ENCODE measurements at regions not wholly inside any gene's neighbourhood (a gene's known extent, or its start where the extent isn't known, plus 50 kb on each side); places are given as distances from the start of the nearest gene placed in this dataset.

DNA sequence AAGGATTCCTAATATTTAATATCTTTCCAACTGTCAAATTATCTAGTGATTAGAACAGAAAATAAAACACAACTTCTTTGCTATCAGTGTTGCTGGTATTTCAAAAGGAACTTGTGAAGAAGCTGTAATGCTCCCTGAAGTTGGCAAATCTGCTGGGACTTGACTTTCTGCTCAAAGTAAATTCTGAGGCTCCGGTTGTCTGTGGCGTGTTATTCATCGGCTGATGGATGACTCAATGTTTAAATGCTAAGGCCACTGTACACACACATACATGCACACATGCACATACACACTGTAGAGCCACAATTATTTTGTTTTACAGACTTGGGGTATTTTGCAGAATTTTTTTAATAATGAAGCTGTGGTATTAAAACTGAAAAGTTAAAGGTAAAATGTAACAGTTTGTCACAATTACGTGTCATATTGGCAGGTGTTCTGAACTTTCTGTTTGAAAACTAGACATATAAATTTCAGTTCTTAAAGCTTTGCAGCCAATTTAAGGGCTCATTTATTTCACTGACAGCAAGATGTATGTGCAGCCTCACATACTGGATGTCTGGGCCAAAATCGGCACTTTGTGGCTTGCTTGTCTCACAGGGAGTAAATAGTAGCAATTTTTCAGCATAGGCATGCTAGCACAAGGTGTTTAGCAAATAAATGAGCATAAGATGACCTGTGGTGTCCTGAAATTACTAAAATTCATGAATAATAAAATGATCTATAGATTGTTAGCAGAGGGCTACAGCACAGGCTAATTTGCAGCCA is 1691.7 kb upstream of the PCDH20 start:
- TF ChIP-seq, protein P1, sequence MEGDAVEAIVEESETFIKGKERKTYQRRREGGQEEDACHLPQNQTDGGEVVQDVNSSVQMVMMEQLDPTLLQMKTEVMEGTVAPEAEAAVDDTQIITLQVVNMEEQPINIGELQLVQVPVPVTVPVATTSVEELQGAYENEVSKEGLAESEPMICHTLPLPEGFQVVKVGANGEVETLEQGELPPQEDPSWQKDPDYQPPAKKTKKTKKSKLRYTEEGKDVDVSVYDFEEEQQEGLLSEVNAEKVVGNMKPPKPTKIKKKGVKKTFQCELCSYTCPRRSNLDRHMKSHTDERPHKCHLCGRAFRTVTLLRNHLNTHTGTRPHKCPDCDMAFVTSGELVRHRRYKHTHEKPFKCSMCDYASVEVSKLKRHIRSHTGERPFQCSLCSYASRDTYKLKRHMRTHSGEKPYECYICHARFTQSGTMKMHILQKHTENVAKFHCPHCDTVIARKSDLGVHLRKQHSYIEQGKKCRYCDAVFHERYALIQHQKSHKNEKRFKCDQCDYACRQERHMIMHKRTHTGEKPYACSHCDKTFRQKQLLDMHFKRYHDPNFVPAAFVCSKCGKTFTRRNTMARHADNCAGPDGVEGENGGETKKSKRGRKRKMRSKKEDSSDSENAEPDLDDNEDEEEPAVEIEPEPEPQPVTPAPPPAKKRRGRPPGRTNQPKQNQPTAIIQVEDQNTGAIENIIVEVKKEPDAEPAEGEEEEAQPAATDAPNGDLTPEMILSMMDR (IDR thresholded peaks at IDR 0.05 in 2 of 3, conservative IDR thresholded peaks at IDR 0.05 in 1 of 3; ENCODE audit: borderline replicate concordance in 1 of 3, insufficient read depth in 1 of 3, low read depth in 2 of 3, low read length in 2 of 3) = no peak
- no peak for TF ChIP-seq EZH2 (IDR thresholded peaks at IDR 0.05)
- no peak for TF ChIP-seq YY1 (IDR thresholded peaks at IDR 0.05; ENCODE audit: extremely low read depth, insufficient replicate concordance, low read depth, low read length)
- TF ChIP-seq POLR2A (IDR thresholded peaks at IDR 0.05; ENCODE audit: borderline replicate concordance, extremely low read depth, insufficient read depth, insufficient read length) = no peak

All from HCT116 (cell line).